ENCODE measurements at regions not wholly inside any gene's neighbourhood (a gene's known extent, or its start where the extent isn't known, plus 50 kb on each side); places are given as distances from the start of the nearest gene placed in this dataset.

DNA sequence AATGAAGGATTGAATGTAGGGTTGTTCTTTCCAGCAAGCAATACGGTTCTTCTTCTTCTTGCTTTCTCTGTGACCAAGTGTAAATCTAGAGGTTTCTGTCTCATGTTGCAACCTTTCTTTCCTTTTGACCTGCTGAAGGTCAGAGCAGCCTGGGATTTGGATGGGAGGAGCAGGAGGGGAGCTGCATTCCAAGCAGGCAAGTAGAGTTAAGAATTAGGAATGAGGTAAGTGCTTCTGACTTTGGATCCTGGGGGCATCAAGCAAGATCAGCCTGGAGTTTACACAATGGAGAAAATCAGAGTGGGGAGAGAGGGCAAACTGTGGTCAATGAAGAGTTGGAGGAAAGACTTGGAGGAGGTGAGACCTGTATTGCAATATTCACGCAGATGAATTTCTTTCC is 225.6 kb upstream of the ZBED5 start:
- POLR2A ChIA-PET: no interaction called here
- H3K27ac ChIP-seq (ENCODE audit: low read length): no peak overlapping the region

DNA sequence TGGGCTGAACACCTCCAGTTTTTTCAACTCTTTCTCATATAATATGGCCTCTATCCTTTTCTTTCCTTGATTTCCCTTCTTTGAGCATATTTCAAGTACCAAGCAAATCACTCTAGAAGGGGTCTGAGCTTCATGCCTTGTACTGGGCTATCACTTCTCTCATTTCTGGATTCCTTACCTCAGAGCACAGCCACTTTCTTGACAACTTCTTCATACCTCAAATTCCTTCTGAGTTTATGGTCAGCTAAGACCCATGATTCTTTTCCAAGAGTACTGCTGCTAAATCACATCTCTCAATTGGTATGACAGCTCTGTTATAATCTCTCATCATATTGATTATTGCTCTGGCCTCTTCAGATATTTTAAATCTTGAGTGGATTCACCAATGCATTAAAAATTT is 224.8 kb upstream of the ZBED5 start:
- peaks cover 8 to 11% of the 10 kb centered on the region in 2 donors for H3K27me3 Mint-ChIP-seq
- H3K9me3 ChIP-seq: no peaks in the 10 kb centered on the region
- ChIA-PET POLR2A (no interaction called here), CTCF (no interaction called here)
- peaks cover 0 to under 1% (median 0%) of the 10 kb centered on the region in 3 donors for H3K9me3 Mint-ChIP-seq
- H3K4me3 Mint-ChIP-seq: no peak overlapping the region
- H3K36me3 Mint-ChIP-seq: no peaks in the 10 kb centered on the region
- no peak overlapping the region for H3K27ac ChIP-seq (ENCODE audit: low read length)
- no peak for DNase-seq
- peaks cover 0 to 7% (median 0%) of the 10 kb centered on the region in 3 donors for H3K4me1 Mint-ChIP-seq
- no peaks in the 10 kb centered on the region for H3K27me3 ChIP-seq (replicated peaks in 1 of 2; ENCODE audit: control insufficient read depth in 2 of 2, extremely low read depth in 1 of 2, insufficient read depth in 2 of 2, low read length in 1 of 2)
- H3K4me1 ChIP-seq (ENCODE audit: control insufficient read depth in 1 of 2, extremely low read depth in 1 of 2, insufficient read depth in 2 of 2, low read length in 2 of 2): peaks cover 0 to 2% of the 10 kb centered on the region in 2 experiments
- H3K27ac Mint-ChIP-seq: no peak overlapping the region
- ATAC-seq (replicated peaks in 1 of 4): no peak
- H3K36me3 ChIP-seq (ENCODE audit: control insufficient read depth in 2 of 2, extremely low read depth in 1 of 2, insufficient read depth in 1 of 2, low read length in 1 of 2): no peaks in the 10 kb centered on the region
- H3K4me3 ChIP-seq (ENCODE audit: control insufficient read depth in 1 of 2, extremely low read depth in 1 of 2, low read length in 1 of 2): no peak overlapping the region

More for the DNA sequence above, 225.6 kb upstream of the ZBED5 start:
- no peaks in the 10 kb centered on the region for H3K4me1 ChIP-seq (ENCODE audit: control insufficient read depth in 1 of 2, extremely low read depth in 1 of 2, insufficient read depth in 2 of 2, low read length in 2 of 2)
- peaks cover 0 to 7% (median 0%) of the 10 kb centered on the region in 3 donors for H3K4me1 Mint-ChIP-seq
- no peak for DNase-seq
- H3K36me3 Mint-ChIP-seq: no peaks in the 10 kb centered on the region
- CTCF ChIA-PET: no interaction called here
- H3K27me3 Mint-ChIP-seq: peaks cover 8 to 11% of the 10 kb centered on the region in 2 donors
- no peaks in the 10 kb centered on the region for H3K36me3 ChIP-seq (ENCODE audit: control insufficient read depth in 2 of 2, extremely low read depth in 1 of 2, insufficient read depth in 1 of 2, low read length in 1 of 2)
- H3K9me3 Mint-ChIP-seq: peaks cover 0 to 3% (median 0%) of the 10 kb centered on the region in 3 donors
- H3K9me3 ChIP-seq: no peaks in the 10 kb centered on the region
- no peak for ATAC-seq (replicated peaks in 1 of 4)
- 83% methylated on average over 1 of the region's 2 CpGs for WGBS (ENCODE audit: insufficient coverage)
- no peak overlapping the region for H3K4me3 Mint-ChIP-seq
- no peak overlapping the region for H3K4me3 ChIP-seq (ENCODE audit: control insufficient read depth in 1 of 2, extremely low read depth in 1 of 2, low read length in 1 of 2)
- no peak overlapping the region for H3K27ac Mint-ChIP-seq
- H3K27me3 ChIP-seq (replicated peaks in 1 of 2; ENCODE audit: control insufficient read depth in 2 of 2, extremely low read depth in 1 of 2, insufficient read depth in 2 of 2, low read length in 1 of 2): no peaks in the 10 kb centered on the region

DNA sequence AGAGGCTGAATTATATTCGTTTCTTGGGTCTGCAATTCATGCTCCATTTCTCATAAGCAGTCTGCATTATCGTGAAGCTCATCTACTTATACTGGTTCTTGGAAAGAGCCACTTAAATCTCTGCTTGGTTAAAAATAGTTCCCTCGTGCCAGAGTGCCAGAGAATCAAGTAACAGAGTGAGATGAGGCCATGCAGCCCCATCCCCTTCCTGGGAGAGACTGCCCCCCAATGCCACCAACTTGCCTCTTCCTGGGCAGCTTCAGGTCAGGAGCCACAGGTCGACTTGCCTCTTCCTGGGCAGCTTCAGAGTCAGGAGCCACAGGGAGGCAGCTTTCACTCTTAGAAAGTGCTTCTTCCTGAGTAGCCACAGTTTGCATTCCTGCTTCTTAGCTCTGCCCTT is 223.9 kb upstream of the ZBED5 start:
- Mint-ChIP-seq H3K4me3 (no peak overlapping the region), H3K9me3 (no peaks in the 10 kb centered on the region), H3K27me3 (peaks cover 8 to 11% of the 10 kb centered on the region in 2 donors), H3K27ac (no peak overlapping the region), H3K4me1 (peaks cover 6 to 13% (median 8%) of the 10 kb centered on the region in 3 donors), H3K36me3 (no peaks in the 10 kb centered on the region)
- CTCF ChIA-PET: no interaction called here
- Histone ChIP-seq H3K4me3 (ENCODE audit: control insufficient read depth in 1 of 2, extremely low read depth in 1 of 2, low read length in 1 of 2) (no peak overlapping the region), H3K4me1 (ENCODE audit: control insufficient read depth in 1 of 2, extremely low read depth in 1 of 2, insufficient read depth in 2 of 2, low read length in 2 of 2) (peaks cover 0 to 10% of the 10 kb centered on the region in 2 experiments), H3K9me3 (no peaks in the 10 kb centered on the region), H3K27me3 (replicated peaks in 1 of 2; ENCODE audit: control insufficient read depth in 2 of 2, extremely low read depth in 1 of 2, insufficient read depth in 2 of 2, low read length in 1 of 2) (peaks cover 0 to 2% of the 10 kb centered on the region in 2 experiments), H3K27ac (ENCODE audit: low read length) (no peak overlapping the region), H3K36me3 (ENCODE audit: control insufficient read depth in 2 of 2, extremely low read depth in 1 of 2, insufficient read depth in 1 of 2, low read length in 1 of 2) (no peaks in the 10 kb centered on the region)
- ATAC-seq (replicated peaks in 1 of 4) (no peak), DNase-seq (no peak)
- 20% methylated on average over 2 of the region's 4 CpGs for WGBS (ENCODE audit: insufficient coverage)
- POLR2A ChIA-PET: interaction anchor here in 1 of 2 donors (0.5 kb wide), 1 partner anchor 29 kb away, joined by 5 read pairs; no protein-coding TSS in a partner anchor

DNA sequence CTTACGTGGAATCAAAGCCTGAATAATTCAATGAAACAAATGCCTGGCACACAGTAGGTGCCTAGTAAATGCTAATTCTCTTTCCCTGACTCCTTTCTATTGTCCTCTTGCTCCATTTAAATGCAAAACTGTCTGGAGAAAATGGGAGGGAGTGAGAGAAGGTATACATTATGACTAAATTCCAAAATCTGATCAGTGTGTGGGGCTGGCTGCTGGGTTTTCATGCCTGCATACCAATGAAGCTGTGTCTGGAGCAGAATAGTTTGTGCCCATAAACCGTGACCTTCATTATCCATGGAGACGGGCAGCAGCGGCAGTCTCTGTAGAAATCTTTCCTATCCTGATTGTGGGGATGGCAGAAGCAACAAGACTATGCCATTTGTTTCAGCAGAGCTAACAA is 223.4 kb upstream of the ZBED5 start:
- ATAC-seq (replicated peaks in 1 of 4) (no peak), DNase-seq (no peak)
- ChIA-PET CTCF (no interaction called here), POLR2A (no interaction called here)
- Mint-ChIP-seq H3K27me3 (peaks cover 8 to 11% of the 10 kb centered on the region in 2 donors), H3K4me1 (peaks cover 9 to 18% (median 11%) of the 10 kb centered on the region in 3 donors), H3K36me3 (no peaks in the 10 kb centered on the region), H3K9me3 (no peaks in the 10 kb centered on the region), H3K27ac (no peak overlapping the region), H3K4me3 (no peak overlapping the region)
- Histone ChIP-seq H3K4me3 (ENCODE audit: control insufficient read depth in 1 of 2, extremely low read depth in 1 of 2, low read length in 1 of 2) (no peak overlapping the region), H3K27ac (ENCODE audit: low read length) (no peak overlapping the region), H3K36me3 (ENCODE audit: control insufficient read depth in 2 of 2, extremely low read depth in 1 of 2, insufficient read depth in 1 of 2, low read length in 1 of 2) (no peaks in the 10 kb centered on the region), H3K27me3 (replicated peaks in 1 of 2; ENCODE audit: control insufficient read depth in 2 of 2, extremely low read depth in 1 of 2, insufficient read depth in 2 of 2, low read length in 1 of 2) (peaks cover 0 to 2% of the 10 kb centered on the region in 2 experiments), H3K9me3 (no peaks in the 10 kb centered on the region), H3K4me1 (ENCODE audit: control insufficient read depth in 1 of 2, extremely low read depth in 1 of 2, insufficient read depth in 2 of 2, low read length in 2 of 2) (peaks cover 0 to 12% of the 10 kb centered on the region in 2 experiments)
- WGBS (ENCODE audit: insufficient coverage): no CpG with 5 or more reads among the region's 4 CpGs

DNA sequence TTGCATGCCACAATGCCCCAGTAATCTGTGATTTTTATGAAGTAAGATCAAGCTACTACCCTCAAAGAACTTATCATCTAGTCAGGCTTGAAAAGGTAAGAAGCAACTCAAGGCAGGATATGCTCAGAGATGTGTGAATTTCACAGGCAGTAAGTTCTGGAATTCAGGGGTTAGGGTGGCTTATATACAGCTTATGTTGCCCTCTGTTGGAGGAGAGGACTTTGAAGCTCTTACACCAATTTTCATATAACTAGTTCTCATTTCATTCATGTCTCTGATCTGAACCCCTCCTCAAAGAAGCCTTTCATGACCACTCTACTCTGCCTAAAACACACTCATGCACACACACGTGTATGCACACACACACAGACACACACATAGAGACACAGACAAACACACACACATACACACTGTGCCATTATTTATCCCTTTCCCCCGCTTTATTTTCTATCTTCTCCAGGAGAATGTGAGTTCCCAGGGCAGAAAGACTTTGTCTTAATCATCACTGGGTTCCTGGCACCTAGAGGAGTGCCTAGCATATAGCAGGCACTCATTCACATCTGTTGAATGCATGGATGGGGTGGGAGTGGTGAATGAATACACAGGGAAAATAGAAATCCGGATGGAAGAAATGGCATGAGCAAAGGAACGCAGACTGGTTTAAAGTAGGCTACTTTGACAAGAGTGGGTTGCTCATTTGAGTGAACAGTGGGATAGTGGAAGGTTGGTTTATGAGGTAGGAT is 220.7 kb upstream of the ZBED5 start:
- peaks cover 4 to 9% of the 10 kb centered on the region in 2 donors for H3K27me3 Mint-ChIP-seq

DNA sequence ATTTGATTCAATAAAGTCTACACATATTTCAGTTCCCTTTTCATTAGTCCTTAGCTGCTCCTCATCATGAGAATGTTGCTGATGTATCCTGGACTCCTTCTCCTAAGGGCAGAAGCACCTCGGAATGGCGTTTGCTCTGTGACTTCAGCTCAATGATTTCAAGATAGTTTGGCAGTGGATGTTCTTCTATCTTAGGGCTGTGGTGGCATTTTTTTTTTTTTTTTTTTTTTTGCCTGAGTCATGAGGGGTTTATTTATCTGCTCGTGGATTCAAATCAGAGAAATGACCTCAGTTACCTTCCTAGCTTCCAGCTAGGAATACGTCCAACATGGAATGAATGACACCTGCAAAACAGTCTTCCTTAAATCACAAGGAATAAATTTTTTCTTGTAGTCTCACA is 220.0 kb upstream of the ZBED5 start:
- H3K4me1 Mint-ChIP-seq: peaks cover 23 to 26% (median 24%) of the 10 kb centered on the region in 3 donors
- no peaks in the 10 kb centered on the region for H3K36me3 Mint-ChIP-seq
- peaks cover 4 to 7% of the 10 kb centered on the region in 2 donors for H3K27me3 Mint-ChIP-seq
- Histone ChIP-seq H3K36me3 (ENCODE audit: control insufficient read depth in 2 of 2, extremely low read depth in 1 of 2, insufficient read depth in 1 of 2, low read length in 1 of 2) (no peaks in the 10 kb centered on the region), H3K27ac (ENCODE audit: low read length) (no peak overlapping the region), H3K4me3 (ENCODE audit: control insufficient read depth in 1 of 2, extremely low read depth in 1 of 2, low read length in 1 of 2) (no peak overlapping the region), H3K27me3 (replicated peaks in 1 of 2; ENCODE audit: control insufficient read depth in 2 of 2, extremely low read depth in 1 of 2, insufficient read depth in 2 of 2, low read length in 1 of 2) (peaks cover 0 to 2% of the 10 kb centered on the region in 2 experiments), H3K9me3 (no peaks in the 10 kb centered on the region), H3K4me1 (ENCODE audit: control insufficient read depth in 1 of 2, extremely low read depth in 1 of 2, insufficient read depth in 2 of 2, low read length in 2 of 2) (peaks cover 0 to 19% of the 10 kb centered on the region in 2 experiments)
- CTCF ChIA-PET: interaction anchor here (0.7 kb wide), 4 partner anchors 8 to 1606 kb away, joined by 4 to 6 read pairs (median 5); no protein-coding TSS in a partner anchor
- no peak overlapping the region for H3K4me3 Mint-ChIP-seq
- H3K9me3 Mint-ChIP-seq: no peaks in the 10 kb centered on the region
- H3K27ac Mint-ChIP-seq: no peak overlapping the region
- POLR2A ChIA-PET: interaction anchor here in 1 of 2 donors (1.0 kb wide), 1 partner anchor 8 kb away, joined by 3 read pairs; no protein-coding TSS in a partner anchor
- WGBS (ENCODE audit: insufficient coverage): no CpG with 5 or more reads among the region's 4 CpGs
- DNase-seq (no peak), ATAC-seq (replicated peaks in 1 of 4) (no peak)

More for the DNA sequence above, 220.7 kb upstream of the ZBED5 start:
- ChIA-PET POLR2A (interaction anchor here in 1 of 2 donors (1.0 kb wide), 1 partner anchor 9 kb away, joined by 3 read pairs; no protein-coding TSS in a partner anchor), CTCF (interaction anchor here in 1 of 2 donors (0.7 kb wide), 1 partner anchor 1605 kb away, joined by 4 read pairs; no protein-coding TSS in a partner anchor)
- 82% methylated on average over 3 of the region's 4 CpGs for WGBS (ENCODE audit: insufficient coverage)
- H3K9me3 ChIP-seq: no peaks in the 10 kb centered on the region
- Mint-ChIP-seq H3K36me3 (no peaks in the 10 kb centered on the region), H3K9me3 (no peaks in the 10 kb centered on the region), H3K4me1 (peaks cover 19 to 21% (median 20%) of the 10 kb centered on the region in 3 donors), H3K4me3 (no peak overlapping the region), H3K27ac (no peak overlapping the region)
- DNase-seq (no peak), ATAC-seq (replicated peaks in 1 of 4) (no peak)
- H3K4me1 ChIP-seq (ENCODE audit: control insufficient read depth in 1 of 2, extremely low read depth in 1 of 2, insufficient read depth in 2 of 2, low read length in 2 of 2): peaks cover 0 to 19% of the 10 kb centered on the region in 2 experiments
- peaks cover 0 to 2% of the 10 kb centered on the region in 2 experiments for H3K27me3 ChIP-seq (replicated peaks in 1 of 2; ENCODE audit: control insufficient read depth in 2 of 2, extremely low read depth in 1 of 2, insufficient read depth in 2 of 2, low read length in 1 of 2)
- H3K4me3 ChIP-seq (ENCODE audit: control insufficient read depth in 1 of 2, extremely low read depth in 1 of 2, low read length in 1 of 2): no peak overlapping the region
- no peaks in the 10 kb centered on the region for H3K36me3 ChIP-seq (ENCODE audit: control insufficient read depth in 2 of 2, extremely low read depth in 1 of 2, insufficient read depth in 1 of 2, low read length in 1 of 2)
- H3K27ac ChIP-seq (ENCODE audit: low read length): no peak overlapping the region
